Upper lobe of left lung (tissue), 6 donors: ENCODE measurements at regions not wholly inside any gene's neighbourhood (a gene's known extent, or its start where the extent isn't known, plus 50 kb on each side); places are given as distances from the start of the nearest gene placed in this dataset.

Source experiments
- ATAC-seq, 2 donors: fragments of 200-7000 bp; cut with Tn5 transposase; one replicate each; pipeline ENCODE4 v1.9.1; 2022; ENCODE audit warnings: mild to moderate bottlenecking in 2 of 2, moderate library complexity in 2 of 2; ENCODE audit not compliant: low FRiP score in 2 of 2
- DNase-seq, 2 donors: peaks; one replicate each; pipeline ENCODE4 v3.0.0-alpha.2; 2019 to 2020
- H3K27ac ChIP-seq, 4 donors: fragments of 200-600 bp; sonication (generic); one replicate each; pipeline ENCODE4 v1.5.1; 2016 to 2019
- H3K27me3 ChIP-seq, 4 donors: fragments of 200-600 bp; sonication (generic); one replicate each; pipeline ENCODE4 v1.5.1; 2017 to 2019
- H3K36me3 ChIP-seq, 4 donors: fragments of 200-600 bp; sonication (generic); one replicate each; pipeline ENCODE4 v1.5.1; 2016 to 2019
- H3K4me1 ChIP-seq, 4 donors: fragments of 200-600 bp; sonication (generic); one replicate each; pipeline ENCODE4 v1.5.1; 2018 to 2019
- H3K4me3 ChIP-seq, 4 donors: fragments of 200-600 bp; sonication (generic); one replicate each; pipeline ENCODE4 v1.5.1; 2017 to 2019; ENCODE audit warnings: mild to moderate bottlenecking in 2 of 4, moderate library complexity in 1 of 4
- H3K9me3 ChIP-seq, 4 donors: fragments of 200-600 bp; sonication (generic); one replicate each; pipeline ENCODE4 v1.5.1; 2018 to 2019
- EP300 ChIP-seq, 4 donors: sonication (generic); formaldehyde crosslinking; IDR thresholded peaks; one replicate each; pipeline ENCODE4 v1.5.1; 2017; ENCODE audit warnings: antibody characterized with exemption in 4 of 4, control low read depth in 2 of 4
- POLR2A ChIP-seq, 4 donors: fragments of 450-650 bp; IDR thresholded peaks; one replicate each; pipeline ENCODE4 v1.5.1; 2016 to 2017; ENCODE audit warnings: antibody characterized with exemption in 4 of 4, mild to moderate bottlenecking in 2 of 4
- POLR2AphosphoS5 ChIP-seq, 2 donors: sonication (generic); formaldehyde crosslinking; IDR thresholded peaks; one replicate each; pipeline ENCODE4 v1.5.1; 2017; ENCODE audit warnings: antibody characterized with exemption in 2 of 2
- WGBS, 2 donors: methylation state at CpG; one replicate each; pipeline ENCODE4 v1.1.5; 2017 to 2018; 5-methylcytosine and 5-hydroxymethylcytosine counted together
- TF ChIP-seq, protein P1 (sequence below), 6 experiments: fragments of 450-650 bp in 4 of 6; fragments of 200-600 bp in 2 of 6; sonication (generic) in 2 of 6; IDR thresholded peaks; one replicate each; pipeline ENCODE4 v1.5.1; 2016 to 2019; ENCODE audit warnings: antibody characterized with exemption in 6 of 6
- donor health status: DM: no; HTN: no; CAD: no; lungs with moderate emphysema.
- donor health status: DM: no; HTN: yes; CAD: no; lungs with severe emphysema.

DNA sequence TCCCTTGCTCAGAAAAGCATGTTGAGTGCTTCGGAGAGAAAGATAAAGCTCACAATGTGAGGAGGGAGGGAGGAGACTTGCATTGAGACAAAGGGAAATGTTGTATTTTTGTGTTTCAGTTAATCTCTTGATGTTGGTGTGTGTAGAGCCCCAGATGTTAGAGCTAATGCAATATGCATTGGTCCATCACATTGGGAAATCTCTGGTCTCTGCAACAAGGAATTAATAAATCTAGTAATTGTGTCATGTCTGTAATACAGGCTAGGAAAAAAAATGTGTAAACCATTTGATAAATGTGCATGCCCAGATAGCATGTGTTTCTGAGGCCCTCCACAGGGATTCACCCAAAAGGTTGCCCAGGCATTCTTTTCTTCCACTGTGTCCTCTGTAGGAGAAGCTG, 230.4 kb upstream of the KCNH8 start:
- no peak overlapping the region for H3K27ac ChIP-seq
- no peaks in the 10 kb centered on the region for H3K9me3 ChIP-seq
- DNase-seq (no peak), ATAC-seq (no peak)
- no peak overlapping the region for H3K4me3 ChIP-seq
- TF ChIP-seq EP300 (IDR thresholded peaks at IDR 0.05) (no peak), POLR2A (IDR thresholded peaks at IDR 0.05) (no peak), POLR2AphosphoS5 (IDR thresholded peaks at IDR 0.05) (no peak)
- TF ChIP-seq, protein P1, sequence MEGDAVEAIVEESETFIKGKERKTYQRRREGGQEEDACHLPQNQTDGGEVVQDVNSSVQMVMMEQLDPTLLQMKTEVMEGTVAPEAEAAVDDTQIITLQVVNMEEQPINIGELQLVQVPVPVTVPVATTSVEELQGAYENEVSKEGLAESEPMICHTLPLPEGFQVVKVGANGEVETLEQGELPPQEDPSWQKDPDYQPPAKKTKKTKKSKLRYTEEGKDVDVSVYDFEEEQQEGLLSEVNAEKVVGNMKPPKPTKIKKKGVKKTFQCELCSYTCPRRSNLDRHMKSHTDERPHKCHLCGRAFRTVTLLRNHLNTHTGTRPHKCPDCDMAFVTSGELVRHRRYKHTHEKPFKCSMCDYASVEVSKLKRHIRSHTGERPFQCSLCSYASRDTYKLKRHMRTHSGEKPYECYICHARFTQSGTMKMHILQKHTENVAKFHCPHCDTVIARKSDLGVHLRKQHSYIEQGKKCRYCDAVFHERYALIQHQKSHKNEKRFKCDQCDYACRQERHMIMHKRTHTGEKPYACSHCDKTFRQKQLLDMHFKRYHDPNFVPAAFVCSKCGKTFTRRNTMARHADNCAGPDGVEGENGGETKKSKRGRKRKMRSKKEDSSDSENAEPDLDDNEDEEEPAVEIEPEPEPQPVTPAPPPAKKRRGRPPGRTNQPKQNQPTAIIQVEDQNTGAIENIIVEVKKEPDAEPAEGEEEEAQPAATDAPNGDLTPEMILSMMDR (IDR thresholded peaks at IDR 0.05), result no peak
- no peaks in the 10 kb centered on the region for H3K27me3 ChIP-seq
- WGBS, 2 donors, result 68 to 75% methylated on average over 1 of the region's 1 CpG
- no peaks in the 10 kb centered on the region for H3K4me1 ChIP-seq
- H3K36me3 ChIP-seq, result no peaks in the 10 kb centered on the region

GRCh38 chr3:18902081-18902793, 246.1 kb upstream of the KCNH8 start:
- Histone ChIP-seq H3K4me3 (no peak overlapping the region), H3K4me1 (no peaks in the 10 kb centered on the region), H3K27me3 (no peaks in the 10 kb centered on the region), H3K9me3 (no peaks in the 10 kb centered on the region), H3K36me3 (no peaks in the 10 kb centered on the region), H3K27ac (no peak overlapping the region)
- 85 to 89% methylated on average over 2 of the region's 2 CpGs for WGBS, 2 donors
- ATAC-seq (no peak), DNase-seq (no peak)
- TF ChIP-seq, protein P1 (IDR thresholded peaks at IDR 0.05), result no peak
- TF ChIP-seq POLR2A (IDR thresholded peaks at IDR 0.05), result no peak
- TF ChIP-seq POLR2AphosphoS5 (IDR thresholded peaks at IDR 0.05), result no peak
- TF ChIP-seq EP300 (IDR thresholded peaks at IDR 0.05), result no peak

DNA sequence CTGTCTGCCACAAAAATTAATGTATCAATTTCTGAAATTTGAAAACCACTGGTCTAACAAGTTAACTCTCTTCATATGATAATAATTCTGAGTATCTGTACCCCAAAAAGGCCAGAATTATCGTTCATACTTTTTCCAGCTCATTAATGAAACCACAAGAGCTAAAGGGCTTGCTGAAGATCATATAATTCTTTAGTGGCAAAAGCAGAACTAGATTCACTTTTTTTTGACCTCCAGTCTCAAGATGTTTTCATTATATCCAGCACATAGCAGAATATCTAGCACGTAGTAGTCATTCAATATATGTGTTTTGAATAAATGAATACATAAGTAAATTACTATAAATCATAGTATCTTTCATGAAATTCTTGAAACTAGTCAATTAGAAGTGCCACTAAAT, 246.7 kb upstream of the KCNH8 start:
- Histone ChIP-seq H3K27me3 (no peaks in the 10 kb centered on the region), H3K27ac (no peak overlapping the region), H3K36me3 (no peaks in the 10 kb centered on the region), H3K9me3 (no peaks in the 10 kb centered on the region), H3K4me3 (no peak overlapping the region), H3K4me1 (no peaks in the 10 kb centered on the region)
- TF ChIP-seq, protein P1 (IDR thresholded peaks at IDR 0.05), result no peak
- TF ChIP-seq POLR2AphosphoS5 (IDR thresholded peaks at IDR 0.05) (no peak), POLR2A (IDR thresholded peaks at IDR 0.05) (no peak), EP300 (IDR thresholded peaks at IDR 0.05) (no peak)
- ATAC-seq (no peak), DNase-seq (no peak)
- WGBS, 2 donors, result 50 to 52% methylated on average over 2 of the region's 2 CpGs

DNA sequence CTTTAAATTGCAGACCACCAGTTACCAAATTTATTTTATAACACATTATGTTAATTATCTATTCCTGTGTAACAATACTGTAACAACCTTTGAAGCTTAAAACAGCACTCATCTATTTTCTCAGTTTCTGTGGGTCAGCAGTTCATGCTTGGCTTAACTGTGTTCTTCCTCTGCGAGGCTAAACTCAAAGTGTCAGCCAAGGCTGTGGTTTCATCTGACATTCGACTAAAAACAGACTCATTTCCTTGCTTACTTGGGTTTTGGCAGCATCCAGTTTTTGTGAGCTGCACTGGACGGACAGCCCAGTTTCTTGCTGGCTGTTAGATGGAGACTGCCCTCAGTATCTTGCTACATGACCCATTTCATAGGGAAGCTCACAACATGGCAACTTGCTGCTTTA, 247.3 kb upstream of the KCNH8 start:
- Histone ChIP-seq H3K27ac (no peak overlapping the region), H3K36me3 (no peaks in the 10 kb centered on the region), H3K27me3 (no peaks in the 10 kb centered on the region), H3K4me1 (no peaks in the 10 kb centered on the region), H3K9me3 (no peaks in the 10 kb centered on the region), H3K4me3 (no peak overlapping the region)
- ATAC-seq (no peak), DNase-seq (no peak)
- TF ChIP-seq EP300 (IDR thresholded peaks at IDR 0.05) (no peak), POLR2A (IDR thresholded peaks at IDR 0.05) (no peak), POLR2AphosphoS5 (IDR thresholded peaks at IDR 0.05) (no peak)
- TF ChIP-seq, protein P1 (IDR thresholded peaks at IDR 0.05), result no peak
- WGBS, 2 donors, result 28 to 33% methylated on average over 2 to 3 of the region's 3 CpGs

DNA sequence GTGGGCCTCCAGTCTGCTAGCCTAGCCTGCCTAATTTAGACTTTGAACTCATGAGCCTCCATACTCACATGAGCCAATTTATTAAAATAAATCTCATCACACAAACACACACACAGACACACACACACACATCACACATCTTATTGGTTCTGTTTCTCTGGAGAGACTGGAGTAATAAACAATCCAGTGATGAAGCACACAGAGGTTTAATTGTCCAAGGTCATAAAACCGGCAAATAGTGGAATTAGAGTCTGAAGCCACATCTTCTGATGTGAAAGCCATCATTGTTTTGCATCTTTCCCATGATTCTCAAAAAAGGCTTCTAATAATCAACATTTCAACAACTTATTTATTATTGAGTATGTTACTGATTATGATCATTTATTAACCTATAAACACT, 249.4 kb upstream of the KCNH8 start:
- ATAC-seq (no peak), DNase-seq (no peak)
- no peak overlapping the region for H3K4me3 ChIP-seq
- no peaks in the 10 kb centered on the region for H3K9me3 ChIP-seq
- TF ChIP-seq EP300 (IDR thresholded peaks at IDR 0.05) (no peak), POLR2AphosphoS5 (IDR thresholded peaks at IDR 0.05) (no peak), POLR2A (IDR thresholded peaks at IDR 0.05) (no peak)
- TF ChIP-seq, protein P1 (IDR thresholded peaks at IDR 0.05), result no peak
- 73 to 96% methylated on average over 1 of the region's 1 CpG for WGBS, 2 donors
- H3K36me3 ChIP-seq, result no peaks in the 10 kb centered on the region
- H3K27ac ChIP-seq, result no peak overlapping the region
- H3K4me1 ChIP-seq, result no peaks in the 10 kb centered on the region
- no peaks in the 10 kb centered on the region for H3K27me3 ChIP-seq
